HAP-1 (cell line): ENCODE measurements at regions not wholly inside any gene's neighbourhood (a gene's known extent, or its start where the extent isn't known, plus 50 kb on each side); places are given as distances from the start of the nearest gene placed in this dataset.
A peak's percentile ranks its signal among the peaks of the same experiment; 100 is the strongest.
"Not testable (repeated sequence)": the region's sequence is repeated elsewhere in the genome, so short reads cannot be mapped to it uniquely, and the experiment has no call there.

ENCODE experiments used
- DNase-seq, 2 experiments: peaks; one replicate each; pipeline ENCODE4 v3.0.0-alpha.2; 2016 to 2020; ENCODE audit warnings: low spot score in 2 of 2
- H3K27me3 ChIP-seq: fragments of 250-450 bp; sonication (Bioruptor Pico); 2 replicates; pipeline ENCODE4 v1.5.1; 2020; ENCODE audit warnings: low read depth, mild to moderate bottlenecking, moderate library complexity
- H3K36me3 ChIP-seq: fragments of 250-450 bp; sonication (Bioruptor Pico); replicated peaks from 2 replicates; pipeline ENCODE4 v1.5.1; 2020; ENCODE audit warnings: mild to moderate bottlenecking
- H3K4me1 ChIP-seq: fragments of 250-450 bp; sonication (Bioruptor Pico); 2 replicates; pipeline ENCODE4 v1.5.1; 2020; ENCODE audit warnings: mild to moderate bottlenecking
- H3K4me3 ChIP-seq: fragments of 250-450 bp; sonication (Bioruptor Pico); 2 replicates; pipeline ENCODE4 v1.5.1; 2020; ENCODE audit warnings: mild to moderate bottlenecking, moderate library complexity
- H3K9me3 ChIP-seq: fragments of 250-450 bp; sonication (Bioruptor Pico); 2 replicates; pipeline ENCODE4 v1.5.1; 2020; ENCODE audit warnings: mild to moderate bottlenecking, moderate library complexity
- in situ Hi-C: fragments of 300-500 bp; cut with MboI; formaldehyde crosslinking; loops from 3 replicates; pipeline ENCODE4 v1.14.3; 2020; ENCODE audit warnings: low sequenced_read_pairs, inconsistent platforms, mixed read lengths

DNA sequence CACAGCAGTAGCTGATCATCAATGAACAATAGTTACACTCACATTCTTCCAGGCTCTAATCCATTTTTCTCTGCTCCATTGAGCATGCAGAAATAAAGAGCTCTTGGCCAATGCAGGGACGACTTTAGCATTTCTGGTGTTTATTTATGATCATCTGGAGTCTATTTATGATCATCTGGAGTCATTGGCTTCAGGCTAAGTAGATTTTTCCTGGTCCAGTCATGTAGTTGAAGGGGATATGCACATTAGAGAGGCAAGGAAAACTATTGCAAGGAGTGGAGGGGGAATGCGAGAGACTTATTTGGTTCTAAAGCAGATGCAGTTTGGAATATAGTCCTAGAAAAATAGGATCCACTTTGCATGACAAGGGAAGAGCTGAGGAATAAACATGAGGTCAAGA is 113.0 kb upstream of the PRSS12 start:
- H3K27me3 ChIP-seq, H3K36me3 ChIP-seq, H3K4me3 ChIP-seq, H3K9me3 ChIP-seq, in situ Hi-C loops: not testable (repeated sequence)
- H3K4me1 ChIP-seq = peaks cover 11% of the 10 kb centered on the region
- DNase-seq = peak; percentile 17 to 26

DNA sequence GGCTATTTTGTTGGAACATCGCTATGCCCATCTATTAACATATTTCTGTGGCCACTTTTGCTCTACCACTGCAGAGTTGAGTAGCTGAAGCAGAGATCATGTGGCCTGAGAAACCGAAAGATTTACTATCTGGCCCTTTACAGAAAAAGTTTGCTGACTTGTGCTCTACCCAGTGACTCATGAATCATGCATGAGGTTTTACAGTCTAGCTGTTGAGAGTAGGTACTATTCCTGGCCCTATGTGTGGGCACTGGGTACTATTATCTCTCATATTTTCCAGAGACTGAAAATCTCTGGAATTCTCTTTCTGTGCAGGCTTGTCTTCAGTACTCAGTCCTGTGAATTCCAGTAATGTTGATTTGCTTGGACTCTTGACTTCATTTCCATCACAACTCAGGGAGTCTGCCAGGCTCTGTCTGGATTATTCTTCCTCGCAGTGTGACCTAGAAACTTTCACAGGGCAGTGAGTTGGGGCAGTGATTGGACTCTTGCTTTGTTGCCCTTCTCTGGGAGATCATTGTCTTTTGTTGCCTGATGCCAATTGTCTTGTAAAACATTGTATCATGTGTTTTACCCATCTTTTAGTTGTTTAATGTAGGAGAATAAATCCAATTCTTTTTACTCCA is 121.3 kb upstream of the PRSS12 start:
- H3K4me1 ChIP-seq, H3K27me3 ChIP-seq, in situ Hi-C loops, H3K9me3 ChIP-seq, H3K36me3 ChIP-seq, H3K4me3 ChIP-seq, DNase-seq: not testable (repeated sequence)

DNA sequence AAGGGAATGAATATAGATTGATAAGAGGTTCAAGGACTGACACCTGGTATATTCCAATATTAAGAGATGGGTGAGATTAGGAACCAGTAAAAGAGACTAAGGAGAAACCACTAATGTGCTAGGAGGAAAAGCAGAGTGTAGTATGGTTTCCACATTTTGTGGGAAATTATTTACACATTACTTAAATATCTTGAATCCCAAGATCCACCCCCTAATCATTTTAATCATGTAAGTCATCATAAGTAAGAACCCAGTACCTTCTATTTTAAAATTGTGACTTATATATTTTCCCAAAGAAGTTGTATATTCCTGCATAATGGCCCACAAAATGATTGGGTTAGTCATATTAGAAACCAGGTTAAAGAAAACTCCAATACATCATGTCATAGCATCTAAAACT is 122.0 kb upstream of the PRSS12 start:
- H3K36me3 ChIP-seq, in situ Hi-C loops, H3K27me3 ChIP-seq, H3K4me1 ChIP-seq, H3K4me3 ChIP-seq, H3K9me3 ChIP-seq, DNase-seq: not testable (repeated sequence)

DNA sequence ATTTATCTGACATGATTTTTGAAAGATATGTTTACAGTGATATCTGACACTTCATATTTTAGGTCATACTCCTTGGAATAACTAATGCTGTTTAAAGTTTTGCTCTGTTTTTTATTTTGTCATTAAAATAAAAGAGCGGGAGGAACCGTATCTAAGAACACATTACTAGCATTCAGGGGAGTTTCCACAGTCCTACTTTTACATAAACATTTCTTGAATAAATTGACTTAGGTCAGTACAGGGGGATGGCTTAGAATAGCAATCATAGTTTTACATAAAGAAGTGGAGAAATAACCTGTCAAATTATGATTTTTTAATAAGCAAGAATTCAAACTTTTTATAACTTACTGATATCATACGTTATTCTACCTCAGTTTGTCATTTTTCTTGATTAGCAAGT is 123.1 kb upstream of the PRSS12 start:
- DNase-seq, H3K9me3 ChIP-seq, H3K4me3 ChIP-seq, H3K27me3 ChIP-seq, in situ Hi-C loops, H3K36me3 ChIP-seq, H3K4me1 ChIP-seq: not testable (repeated sequence)

DNA sequence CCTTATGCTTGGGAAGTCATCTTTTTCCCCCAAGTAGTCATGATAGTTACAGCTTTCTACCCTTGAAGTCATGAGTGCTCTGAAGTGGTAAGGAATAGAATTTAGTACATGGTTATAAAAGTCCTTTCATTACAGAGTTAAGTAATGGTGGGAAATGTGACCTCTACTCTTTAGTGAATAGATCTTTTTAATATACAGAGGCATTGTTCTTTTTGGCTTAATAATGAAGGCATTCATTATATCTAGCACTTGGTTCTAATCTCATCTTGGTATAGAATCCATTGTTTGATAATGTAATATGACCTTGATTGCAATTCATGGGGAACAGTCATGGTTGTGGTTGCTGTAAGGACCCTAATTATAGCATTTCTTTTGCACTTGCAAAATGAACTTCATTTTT is 125.0 kb upstream of the PRSS12 start:
- H3K9me3 ChIP-seq, H3K4me1 ChIP-seq, H3K4me3 ChIP-seq, H3K36me3 ChIP-seq, H3K27me3 ChIP-seq, in situ Hi-C loops: not testable (repeated sequence)
- peak in 1 of 2 experiments; percentile 3 for DNase-seq

DNA sequence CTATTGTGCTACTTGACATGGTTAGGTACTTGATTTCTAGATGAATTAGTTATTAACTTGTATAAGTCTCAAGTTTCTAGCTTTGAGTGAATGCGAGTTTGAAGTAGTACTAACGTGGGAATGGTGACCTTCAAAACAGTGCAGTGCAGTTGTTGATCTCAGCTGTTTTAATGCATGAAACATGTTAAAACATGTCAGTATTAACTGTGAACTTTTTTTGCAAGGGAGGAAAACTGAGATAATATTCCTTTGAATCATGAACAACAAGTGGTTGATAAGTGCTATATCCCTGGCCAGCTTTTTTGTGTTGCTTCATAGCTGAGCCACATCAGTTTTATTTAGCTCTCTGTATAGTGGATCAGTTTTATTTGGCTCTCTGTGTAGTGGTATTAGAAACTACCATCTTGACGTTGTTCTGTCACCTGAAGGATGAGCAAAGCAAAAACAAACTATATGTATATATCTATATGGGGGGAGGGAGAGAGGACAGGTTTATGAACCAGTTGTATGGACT is 133.1 kb upstream of the PRSS12 start:
- DNase-seq, H3K36me3 ChIP-seq, H3K4me3 ChIP-seq, H3K4me1 ChIP-seq, H3K27me3 ChIP-seq, in situ Hi-C loops, H3K9me3 ChIP-seq: not testable (repeated sequence)

DNA sequence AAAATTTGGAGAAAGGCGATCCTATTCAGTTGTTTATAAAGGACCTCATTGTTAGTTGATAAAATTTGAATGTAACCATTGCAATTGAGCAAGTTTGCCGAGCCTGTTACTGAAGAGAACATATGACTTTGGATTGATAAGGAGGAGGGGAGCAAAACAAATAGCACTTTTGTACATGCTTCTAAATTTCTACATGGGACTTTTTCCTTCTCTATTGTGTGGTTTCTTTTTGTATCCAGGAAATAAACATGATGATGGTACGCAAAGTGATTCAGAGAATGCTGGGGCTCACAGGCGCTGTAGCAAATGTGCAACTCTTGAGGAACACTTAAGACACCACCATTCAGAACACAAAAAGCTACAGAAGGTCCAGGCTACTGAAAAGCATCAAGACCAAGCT is 140.2 kb upstream of the PRSS12 start:
- H3K4me1 ChIP-seq, DNase-seq, H3K9me3 ChIP-seq, H3K36me3 ChIP-seq, H3K4me3 ChIP-seq, in situ Hi-C loops, H3K27me3 ChIP-seq: not testable (repeated sequence)

DNA sequence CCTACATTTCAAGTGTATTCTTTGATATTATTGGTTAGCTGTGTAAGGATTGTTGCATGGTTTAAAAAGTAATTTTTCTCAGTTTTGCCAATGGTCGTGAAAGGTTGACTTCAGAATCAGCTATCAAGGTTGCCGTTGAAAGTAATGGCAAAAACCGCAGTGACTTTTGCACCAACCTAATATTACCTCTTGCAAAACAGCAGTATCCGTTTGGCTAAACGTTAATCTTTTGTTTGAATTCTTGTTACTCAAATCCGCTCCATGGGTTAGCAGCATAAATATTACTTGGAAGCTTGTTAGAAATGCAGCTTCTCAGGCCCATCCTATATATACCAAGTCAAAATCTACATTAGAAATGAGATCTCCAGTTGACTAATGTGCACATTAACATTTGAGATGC is 141.6 kb upstream of the PRSS12 start:
- H3K4me1 ChIP-seq, H3K9me3 ChIP-seq, H3K4me3 ChIP-seq, DNase-seq, H3K36me3 ChIP-seq, H3K27me3 ChIP-seq, in situ Hi-C loops: not testable (repeated sequence)

DNA sequence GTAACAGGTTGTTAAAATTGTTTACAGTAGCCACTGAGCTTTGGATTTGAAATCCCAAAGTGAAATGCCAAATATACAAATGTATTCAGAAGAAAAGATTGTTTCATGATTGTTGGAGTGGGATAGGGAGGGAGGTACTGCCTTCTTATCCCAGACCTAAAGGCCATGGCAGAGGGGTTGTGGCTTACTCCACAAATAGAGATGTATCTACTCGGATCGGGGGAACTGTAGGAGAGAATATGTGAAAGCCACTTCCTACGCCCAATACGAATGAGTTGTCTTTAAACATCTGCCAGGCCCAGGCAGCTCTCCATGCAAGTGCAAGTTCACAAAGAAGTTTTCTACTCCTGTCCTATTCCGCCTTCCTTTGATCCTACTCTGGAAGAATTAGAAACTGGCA is 150.2 kb upstream of the PRSS12 start:
- H3K9me3 ChIP-seq, in situ Hi-C loops, DNase-seq, H3K4me3 ChIP-seq, H3K36me3 ChIP-seq, H3K27me3 ChIP-seq: not testable (repeated sequence)
- H3K4me1 ChIP-seq = peaks cover 12% of the 10 kb centered on the region

DNA sequence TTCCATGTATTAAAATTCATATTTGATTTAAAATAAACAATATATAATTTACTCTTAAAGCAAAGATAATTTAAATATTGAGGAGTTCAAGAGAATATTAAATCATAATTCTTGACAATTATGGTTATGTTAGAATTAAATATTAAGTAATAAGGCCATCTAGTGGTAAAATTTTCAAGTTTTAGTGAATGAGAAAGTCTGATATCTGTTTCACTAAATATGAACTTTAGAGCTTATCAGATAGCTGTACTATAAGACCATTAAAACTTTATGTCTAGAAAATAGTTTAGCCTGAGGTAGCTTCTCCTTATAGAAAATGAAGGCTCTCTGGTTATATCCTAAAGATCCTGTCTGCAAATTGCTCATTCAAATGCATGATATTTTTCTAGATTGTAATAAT is 152.1 kb upstream of the PRSS12 start:
- H3K36me3 ChIP-seq, H3K9me3 ChIP-seq, H3K4me3 ChIP-seq, H3K27me3 ChIP-seq, H3K4me1 ChIP-seq, in situ Hi-C loops, DNase-seq: not testable (repeated sequence)

DNA sequence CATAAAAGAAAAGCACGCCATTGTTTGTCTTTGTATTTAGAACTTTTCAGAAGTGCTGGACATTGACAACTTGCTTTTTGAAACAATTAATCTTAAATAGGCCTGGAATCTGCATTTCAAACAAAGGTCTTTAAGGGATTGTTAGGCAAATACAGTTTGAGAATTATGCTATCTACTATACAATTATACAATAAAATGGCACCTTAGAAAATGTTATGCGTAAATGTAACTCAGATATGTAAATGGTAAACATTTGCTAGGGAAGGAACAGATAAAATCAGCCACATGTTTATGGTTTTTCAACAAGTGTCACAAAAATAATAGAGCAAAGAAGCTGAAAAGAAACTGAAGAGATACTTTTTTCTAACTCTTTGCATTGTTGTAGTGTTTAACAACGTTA is 152.7 kb upstream of the PRSS12 start:
- H3K27me3 ChIP-seq, H3K9me3 ChIP-seq, in situ Hi-C loops, H3K4me1 ChIP-seq, H3K4me3 ChIP-seq, H3K36me3 ChIP-seq: not testable (repeated sequence)
- peak in 1 of 2 experiments; percentile 91 for DNase-seq

DNA sequence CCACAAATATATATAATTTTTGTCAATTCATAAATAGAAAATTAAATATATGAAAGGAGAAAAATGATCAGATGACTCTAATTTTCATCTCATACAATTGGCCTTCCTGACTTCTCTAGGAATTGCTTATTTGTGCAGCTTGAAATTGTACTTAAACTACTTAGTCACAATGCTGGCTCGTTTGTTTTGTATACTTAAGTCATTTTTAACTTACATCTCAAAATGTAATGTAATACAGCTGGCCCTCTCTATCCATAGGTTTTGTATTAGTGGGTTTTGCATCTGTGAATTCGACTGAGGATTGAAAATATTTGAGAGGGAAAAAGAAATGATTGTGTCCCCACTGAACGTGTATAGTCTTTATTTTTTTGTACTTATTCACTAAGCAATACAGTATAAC is 160.1 kb upstream of the PRSS12 start:
- H3K4me3 ChIP-seq, H3K27me3 ChIP-seq, H3K4me1 ChIP-seq, DNase-seq, H3K9me3 ChIP-seq, H3K36me3 ChIP-seq, in situ Hi-C loops: not testable (repeated sequence)

DNA sequence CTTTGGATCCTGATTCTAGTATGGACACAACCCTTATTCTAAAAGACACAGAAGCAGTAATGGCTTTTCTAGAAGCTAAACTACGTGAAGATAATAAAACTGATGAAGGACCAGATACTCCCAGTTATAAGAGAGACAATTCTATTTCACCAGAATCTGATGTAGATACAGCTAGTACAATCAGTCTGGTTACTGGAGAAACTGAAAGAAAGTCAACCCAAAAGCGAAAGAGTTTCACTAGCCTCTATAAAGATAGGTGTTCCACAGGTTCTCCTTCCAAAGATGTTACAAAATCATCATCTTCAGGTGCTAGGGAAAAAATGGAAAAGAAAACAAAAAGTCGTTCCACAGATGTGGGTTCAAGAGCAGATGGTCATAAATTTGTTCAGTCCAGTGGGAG is 161.5 kb upstream of the PRSS12 start:
- DNase-seq, H3K27me3 ChIP-seq, H3K4me1 ChIP-seq, H3K9me3 ChIP-seq, in situ Hi-C loops, H3K4me3 ChIP-seq, H3K36me3 ChIP-seq: not testable (repeated sequence)

DNA sequence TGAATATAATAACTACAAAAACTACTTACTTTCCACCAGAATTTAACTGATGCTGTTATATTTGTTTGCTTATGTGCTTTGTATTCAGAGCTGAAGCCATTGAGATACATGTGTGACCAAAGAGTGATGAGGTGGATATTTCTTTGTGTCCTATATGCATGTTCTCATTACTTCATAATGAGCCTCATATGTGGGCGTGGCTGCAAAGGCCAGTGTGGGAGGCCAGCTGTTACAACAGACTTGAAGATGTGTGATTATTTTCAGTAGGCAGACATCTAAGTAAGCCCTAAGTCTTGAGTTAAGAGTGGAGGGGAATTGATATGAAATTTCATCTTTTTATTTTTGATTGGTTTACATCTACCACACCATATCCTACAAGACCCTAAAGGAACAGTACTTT is 163.3 kb upstream of the PRSS12 start:
- H3K4me3 ChIP-seq, H3K4me1 ChIP-seq, H3K9me3 ChIP-seq, H3K36me3 ChIP-seq, in situ Hi-C loops, DNase-seq, H3K27me3 ChIP-seq: not testable (repeated sequence)

DNA sequence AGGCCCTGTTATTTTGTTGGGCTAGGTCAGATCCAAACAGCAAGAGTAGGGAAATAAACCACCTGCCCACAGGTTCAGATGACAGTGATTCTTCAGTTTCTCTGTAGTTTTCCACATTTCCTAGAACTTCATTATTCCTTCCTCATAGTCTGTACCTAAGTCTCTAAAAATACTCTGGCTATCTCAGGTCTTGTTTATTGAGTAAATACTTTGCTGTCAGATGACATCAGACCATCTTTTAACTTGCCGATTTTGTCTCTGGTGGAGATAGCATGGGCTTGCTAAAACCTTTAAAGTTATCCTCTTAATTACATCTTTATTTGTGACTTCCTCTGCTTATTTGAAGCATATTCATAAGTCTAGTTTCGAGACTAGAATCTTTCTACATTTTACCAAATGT is 155.1 kb upstream of the METTL14 start:
- H3K9me3 ChIP-seq, H3K36me3 ChIP-seq, H3K4me1 ChIP-seq, in situ Hi-C loops, H3K27me3 ChIP-seq, H3K4me3 ChIP-seq, DNase-seq: not testable (repeated sequence)
